OCI-LY1 (cell line): ENCODE measurements at regions not wholly inside any gene's neighbourhood (a gene's known extent, or its start where the extent isn't known, plus 50 kb on each side); places are given as distances from the start of the nearest gene placed in this dataset.

Experiments
- H2AFZ ChIP-seq: fragments of 200-600 bp; sonication (generic), shearing (Covaris generic); 2 replicates; pipeline ENCODE4 v1.6.0; 2014; ENCODE audit warnings: antibody characterized with exemption, mild to moderate bottlenecking, low read length
- H3F3A ChIP-seq: fragments of 200-600 bp; sonication (generic), shearing (Covaris generic); 2 replicates; pipeline ENCODE4 v1.6.0; 2014; ENCODE audit warnings: mild to moderate bottlenecking, antibody characterized with exemption, low read length, moderate library complexity; ENCODE audit not compliant: insufficient read depth
- H3K27ac ChIP-seq: fragments of 200-600 bp; sonication (generic); 2 replicates; pipeline ENCODE4 v1.5.1; 2014; ENCODE audit warnings: low read length, mixed run types, mild to moderate bottlenecking, low read depth; ENCODE audit not compliant: poor library complexity, severe bottlenecking
- H3K27me3 ChIP-seq: fragments of 200-600 bp; sonication (generic); 2 replicates; pipeline ENCODE4 v1.6.0; 2014; ENCODE audit warnings: antibody characterized with exemption, mild to moderate bottlenecking, low read length, moderate library complexity; ENCODE audit not compliant: insufficient read depth
- H3K36me3 ChIP-seq: fragments of 200-600 bp; sonication (generic); 2 replicates; pipeline ENCODE4 v1.6.1; 2014; ENCODE audit warnings: mild to moderate bottlenecking, antibody characterized with exemption, low read length, moderate library complexity, mixed read lengths; ENCODE audit not compliant: insufficient read depth
- H3K4me1 ChIP-seq: fragments of 200-600 bp; sonication (generic); 2 replicates; pipeline ENCODE4 v1.5.1; 2014; ENCODE audit warnings: mild to moderate bottlenecking, low read length, moderate library complexity; ENCODE audit not compliant: insufficient read depth, severe bottlenecking
- H3K4me2 ChIP-seq: fragments of 200-600 bp; sonication (generic), shearing (Covaris generic); 2 replicates; pipeline ENCODE4 v1.6.1; 2014; ENCODE audit warnings: low read length
- H3K4me3 ChIP-seq: fragments of 200-600 bp; sonication (generic); 2 replicates; pipeline ENCODE4 v1.5.1; 2014; ENCODE audit warnings: low read length, low read depth, mild to moderate bottlenecking, mixed read lengths; ENCODE audit not compliant: poor library complexity, severe bottlenecking
- H3K79me2 ChIP-seq: fragments of 200-600 bp; shearing (Covaris generic); 2 replicates; pipeline ENCODE4 v1.6.1; 2016; ENCODE audit warnings: mixed run types, low read length, mixed read lengths; ENCODE audit not compliant: insufficient read depth
- H3K9ac ChIP-seq: fragments of 200-600 bp; sonication (generic), shearing (Covaris generic); 2 replicates; pipeline ENCODE4 v1.6.1; 2014; ENCODE audit warnings: mild to moderate bottlenecking, low read length, mixed read lengths
- H3K9me2 ChIP-seq: fragments of 200-600 bp; sonication (generic), shearing (Covaris generic); 2 replicates; pipeline ENCODE4 v1.6.1; 2014; ENCODE audit warnings: low read depth, mild to moderate bottlenecking, low read length, mixed read lengths
- H3K9me3 ChIP-seq: fragments of 200-600 bp; shearing (Covaris generic); 2 replicates; pipeline ENCODE4 v1.6.1; 2014; ENCODE audit warnings: low read length, mixed read lengths
- H4K20me1 ChIP-seq: fragments of 200-600 bp; sonication (generic), shearing (Covaris generic); 2 replicates; pipeline ENCODE4 v1.6.0; 2016; ENCODE audit warnings: mild to moderate bottlenecking, low read length; ENCODE audit not compliant: insufficient read depth
- EZH2 ChIP-seq: fragments of 200-600 bp; sonication (generic), shearing (Covaris generic); IDR thresholded peaks from 2 replicates; pipeline ENCODE4 v1.8.0; 2017; ENCODE audit warnings: borderline replicate concordance, mixed run types, mild to moderate bottlenecking, antibody characterized with exemption, low read length, moderate library complexity, mixed read lengths
- TF ChIP-seq, protein P1 (sequence below): fragments of 200-600 bp; sonication (generic), shearing (Covaris generic); IDR thresholded peaks from 2 replicates; pipeline ENCODE4 v1.5.1; 2017; ENCODE audit warnings: mild to moderate bottlenecking, antibody characterized with exemption, low read length, moderate library complexity, mixed read lengths

GRCh38 chr1:29632806-29633615, 396.7 kb downstream of the PTPRU start:
- Histone ChIP-seq H3K79me2 (no peaks in the 10 kb centered on the region), H3K9ac (no peak overlapping the region), H3K27ac (no peak overlapping the region)

GRCh38 chr1:29631836-29632805, 395.8 kb downstream of the PTPRU start:
- Histone ChIP-seq H2AFZ (no peak overlapping the region), H3K79me2 (no peaks in the 10 kb centered on the region), H3K27ac (no peak overlapping the region), H3K36me3 (no peaks in the 10 kb centered on the region), H3K4me2 (no peak overlapping the region), H3F3A (no peaks in the 10 kb centered on the region), H3K9me3 (no peaks in the 10 kb centered on the region), H3K4me1 (no peaks in the 10 kb centered on the region), H3K27me3 (peaks cover 4% of the 10 kb centered on the region; the same call in 1 of the 2 replicates), H4K20me1 (no peaks in the 10 kb centered on the region), H3K4me3 (no peak overlapping the region), H3K9ac (no peak overlapping the region), H3K9me2 (no peaks in the 10 kb centered on the region)
- TF ChIP-seq, protein P1, sequence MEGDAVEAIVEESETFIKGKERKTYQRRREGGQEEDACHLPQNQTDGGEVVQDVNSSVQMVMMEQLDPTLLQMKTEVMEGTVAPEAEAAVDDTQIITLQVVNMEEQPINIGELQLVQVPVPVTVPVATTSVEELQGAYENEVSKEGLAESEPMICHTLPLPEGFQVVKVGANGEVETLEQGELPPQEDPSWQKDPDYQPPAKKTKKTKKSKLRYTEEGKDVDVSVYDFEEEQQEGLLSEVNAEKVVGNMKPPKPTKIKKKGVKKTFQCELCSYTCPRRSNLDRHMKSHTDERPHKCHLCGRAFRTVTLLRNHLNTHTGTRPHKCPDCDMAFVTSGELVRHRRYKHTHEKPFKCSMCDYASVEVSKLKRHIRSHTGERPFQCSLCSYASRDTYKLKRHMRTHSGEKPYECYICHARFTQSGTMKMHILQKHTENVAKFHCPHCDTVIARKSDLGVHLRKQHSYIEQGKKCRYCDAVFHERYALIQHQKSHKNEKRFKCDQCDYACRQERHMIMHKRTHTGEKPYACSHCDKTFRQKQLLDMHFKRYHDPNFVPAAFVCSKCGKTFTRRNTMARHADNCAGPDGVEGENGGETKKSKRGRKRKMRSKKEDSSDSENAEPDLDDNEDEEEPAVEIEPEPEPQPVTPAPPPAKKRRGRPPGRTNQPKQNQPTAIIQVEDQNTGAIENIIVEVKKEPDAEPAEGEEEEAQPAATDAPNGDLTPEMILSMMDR = no peak
- TF ChIP-seq EZH2 = no peak

More at GRCh38 chr1:29632806-29633615, 396.7 kb downstream of the PTPRU start:
- Histone ChIP-seq H4K20me1 (no peaks in the 10 kb centered on the region), H3K36me3 (no peaks in the 10 kb centered on the region), H2AFZ (no peak overlapping the region), H3K4me1 (no peaks in the 10 kb centered on the region), H3K4me2 (no peak overlapping the region), H3K9me2 (no peaks in the 10 kb centered on the region), H3K9me3 (no peaks in the 10 kb centered on the region), H3F3A (no peaks in the 10 kb centered on the region), H3K4me3 (no peak overlapping the region), H3K27me3 (peaks cover 4% of the 10 kb centered on the region; the same call in 1 of the 2 replicates)
- TF ChIP-seq EZH2 = no peak
- TF ChIP-seq, protein P1 = no peak

GRCh38 chr1:29631361-29631760, 395.0 kb downstream of the PTPRU start:
- Histone ChIP-seq H3K4me2 (no peak overlapping the region), H3K9me2 (no peaks in the 10 kb centered on the region), H3K27ac (no peak overlapping the region), H3F3A (no peaks in the 10 kb centered on the region), H2AFZ (no peak overlapping the region), H3K36me3 (no peaks in the 10 kb centered on the region), H4K20me1 (no peaks in the 10 kb centered on the region), H3K9ac (no peak overlapping the region), H3K4me1 (no peaks in the 10 kb centered on the region), H3K27me3 (peaks cover 4% of the 10 kb centered on the region; the same call in 1 of the 2 replicates), H3K9me3 (no peaks in the 10 kb centered on the region), H3K79me2 (no peaks in the 10 kb centered on the region), H3K4me3 (no peak overlapping the region)
- no peak for TF ChIP-seq EZH2
- TF ChIP-seq, protein P1 = no peak
